GM12878 (cell line): ENCODE measurements at regions not wholly inside any gene's neighbourhood (a gene's known extent, or its start where the extent isn't known, plus 50 kb on each side); places are given as distances from the start of the nearest gene placed in this dataset.

Source experiments
- ATAC-seq: fragments of 200-7000 bp; cut with Tn5 transposase; 3 replicates; pipeline ENCODE4 v1.9.1; 2020; ENCODE audit warnings: mild to moderate bottlenecking, moderate library complexity
- BruUV-seq: library from RNA; stranded (reverse); fragments of 400-500 nt; replicated peaks from 2 replicates; lab custom pipeline; 2021; lab: Mats Ljungman, UMichigan
- CTCF ChIA-PET: fragments of 300-600 bp; sonication (Branson Sonifier 250); formaldehyde crosslinking; extraction: SDS; loops from one replicate; lab custom pipeline; 2021; ENCODE audit warnings: inconsistent platforms; lab: Yijun Ruan, JAX
- POLR2A ChIA-PET: fragments of 350-600 bp; formaldehyde crosslinking; extraction: SDS; loops from one replicate; lab custom pipeline; 2021; ENCODE audit warnings: inconsistent platforms; lab: Charles Lee
- RAD21 ChIA-PET: fragments of 300-600 bp; sonication (Branson Sonifier 250); formaldehyde crosslinking; loops from one replicate; lab custom pipeline; 2023; ENCODE audit warnings: antibody characterized with exemption; ENCODE audit not compliant: unreplicated experiment; lab: Charles Lee
- SMC1A ChIA-PET: fragments of 300-600 bp; sonication (Branson Sonifier 250); formaldehyde crosslinking; loops from one replicate; lab custom pipeline; 2023; ENCODE audit not compliant: unreplicated experiment, uncharacterized antibody; lab: Charles Lee
- DNase-seq: peaks from one replicate; pipeline ENCODE4 v3.0.0-alpha.2; 2011; ENCODE audit warnings: low read depth, low spot score
- FAIRE-seq: peaks from 3 replicates; lab custom pipeline; 2011; peaks lifted over from hg19 to GRCh38; lab: Jason Lieb, UNC
- H2AFZ ChIP-seq: 2 replicates; pipeline ENCODE4 v1.6.0; 2011; ENCODE audit warnings: low read depth, low read length, control low read depth; ENCODE audit not compliant: control insufficient read depth
- H3K27ac ChIP-seq: 2 replicates; pipeline ENCODE4 v1.5.1; 2011; ENCODE audit warnings: control low read depth; ENCODE audit not compliant: control insufficient read depth, insufficient read depth
- H3K27me3 ChIP-seq, 2 experiments: replicated peaks in 1 of 2; 2 replicates each; pipeline versions ENCODE4 v1.6.0 to v1.6.1; 2011; ENCODE audit warnings: low read length in 1 of 2; ENCODE audit not compliant: control insufficient read depth in 2 of 2, insufficient read depth in 2 of 2
- H3K36me3 ChIP-seq, 2 experiments: 2 replicates each; pipeline ENCODE4 v1.5.1; 2011; ENCODE audit warnings: low read length in 1 of 2; ENCODE audit not compliant: control insufficient read depth in 2 of 2, insufficient read depth in 2 of 2
- H3K4me1 ChIP-seq: 2 replicates; pipeline ENCODE4 v1.6.1; 2011; ENCODE audit warnings: mild to moderate bottlenecking, low read length, moderate library complexity, mixed read lengths; ENCODE audit not compliant: control insufficient read depth, insufficient read depth
- H3K4me2 ChIP-seq: 2 replicates; pipeline ENCODE4 v1.6.0; 2011; ENCODE audit warnings: control low read depth; ENCODE audit not compliant: control insufficient read depth, insufficient read depth
- H3K4me3 ChIP-seq: fragments of 200-600 bp; sonication (generic); 2 replicates; pipeline ENCODE4 v1.5.1; 2016
- H3K79me2 ChIP-seq: 2 replicates; pipeline ENCODE4 v1.6.0; 2011; ENCODE audit warnings: low read length; ENCODE audit not compliant: control insufficient read depth, insufficient read depth
- H3K9ac ChIP-seq: 2 replicates; pipeline ENCODE4 v1.8.0; 2011; ENCODE audit warnings: low read length, control low read depth, mixed read lengths; ENCODE audit not compliant: control insufficient read depth, insufficient read depth
- H3K9me3 ChIP-seq: replicated peaks from 3 replicates; pipeline ENCODE4 v1.5.1; 2011; ENCODE audit warnings: mild to moderate bottlenecking, low read length; ENCODE audit not compliant: control insufficient read depth, insufficient read depth
- H4K20me1 ChIP-seq: 2 replicates; pipeline ENCODE4 v1.6.0; 2011; ENCODE audit not compliant: control insufficient read depth, insufficient read depth
- EGR1 ChIP-seq, 2 experiments: IDR thresholded peaks; 1 replicate in 1 of 2; 2 replicates in 1 of 2; pipeline ENCODE4 v1.6.1; 2011 to 2012; ENCODE audit warnings: low read depth in 2 of 2, low read length in 2 of 2, borderline replicate concordance in 1 of 2, mild to moderate bottlenecking in 1 of 2, moderate library complexity in 1 of 2
- NFXL1 ChIP-seq: fragments of 450-650 bp; IDR thresholded peaks from 2 replicates; pipeline ENCODE4 v1.6.1; 2017; ENCODE audit warnings: antibody characterized with exemption, mild to moderate bottlenecking, borderline replicate concordance
- NR2C1 ChIP-seq: fragments of 450-650 bp; IDR thresholded peaks from 2 replicates; pipeline ENCODE4 v1.6.1; 2017; ENCODE audit warnings: antibody characterized with exemption, mild to moderate bottlenecking, moderate library complexity
- RUNX3 ChIP-seq: IDR thresholded peaks from 2 replicates; pipeline ENCODE4 v1.6.1; 2012; ENCODE audit warnings: low read length, inconsistent platforms
- STAT1 ChIP-seq: fragments of 450-650 bp; conservative IDR thresholded peaks from 2 replicates; pipeline ENCODE4 v1.6.1; 2014; ENCODE audit warnings: antibody characterized with exemption, mild to moderate bottlenecking
- SUPT20H ChIP-seq: IDR thresholded peaks from 2 replicates; pipeline ENCODE4 v1.6.1; 2011; ENCODE audit warnings: low read depth, mild to moderate bottlenecking, low read length, moderate library complexity, borderline replicate concordance; ENCODE audit not compliant: control insufficient read depth
- WGBS: methylation state at CpG from one replicate; pipeline ENCODE4 v1.1.6; 2016; ENCODE audit warnings: low lambda C conversion rate; ENCODE audit not compliant: insufficient replicate concordance, insufficient coverage; ENCODE audit errors: missing lambda C conversion rate; 5-methylcytosine and 5-hydroxymethylcytosine counted together
- in situ Hi-C: fragments of 300-500 bp; cut with MboI; formaldehyde crosslinking; loops from 9 replicates; pipeline ENCODE4 v1.14.3; 2018; ENCODE audit warnings: mixed read lengths
- intact Hi-C: fragments of 100-400 bp; cut with micrococcal nuclease; formaldehyde crosslinking; loops from one replicate; pipeline ENCODE4 v1.14.2; 2022; ENCODE audit not compliant: unreplicated experiment
- TF ChIP-seq, protein P1 (sequence below): fragments of 150-350 bp; IDR thresholded peaks from 2 replicates; pipeline ENCODE4 v1.6.1; 2014; ENCODE audit warnings: mild to moderate bottlenecking, low read depth, low read length
- TF ChIP-seq, protein P2 (sequence below): IDR thresholded peaks from 2 replicates; pipeline ENCODE4 v1.6.1; 2012; ENCODE audit warnings: low read depth, low read length, improper control_type of control experiment
- TF ChIP-seq, protein P3 (sequence below): fragments of 450-650 bp; formaldehyde crosslinking; IDR thresholded peaks from 2 replicates; pipeline ENCODE4 v1.5.0; 2022; ENCODE audit warnings: mild to moderate bottlenecking, missing genetic modification characterization

DNA sequence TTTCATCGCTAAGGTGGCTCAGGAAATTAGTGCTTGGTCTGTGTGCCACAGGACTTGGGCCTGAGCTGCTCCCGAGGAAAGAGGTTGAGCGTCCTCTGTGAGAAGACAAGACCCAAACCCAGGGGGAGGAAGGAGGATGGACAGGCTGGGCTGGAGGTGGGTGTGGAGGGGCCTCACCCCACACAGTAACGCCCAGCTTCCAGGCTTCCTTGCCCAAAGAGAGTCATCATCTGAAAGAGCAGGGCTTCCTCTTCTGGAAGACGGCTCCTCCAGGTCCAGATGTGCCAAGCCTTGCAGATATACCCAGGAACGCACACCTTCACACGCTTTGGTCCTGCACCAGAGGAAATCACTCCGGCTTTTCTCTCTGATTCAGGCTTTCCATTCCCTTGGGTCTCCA, 127.8 kb upstream of the MGMT start (continued):
- TF ChIP-seq, protein P1, sequence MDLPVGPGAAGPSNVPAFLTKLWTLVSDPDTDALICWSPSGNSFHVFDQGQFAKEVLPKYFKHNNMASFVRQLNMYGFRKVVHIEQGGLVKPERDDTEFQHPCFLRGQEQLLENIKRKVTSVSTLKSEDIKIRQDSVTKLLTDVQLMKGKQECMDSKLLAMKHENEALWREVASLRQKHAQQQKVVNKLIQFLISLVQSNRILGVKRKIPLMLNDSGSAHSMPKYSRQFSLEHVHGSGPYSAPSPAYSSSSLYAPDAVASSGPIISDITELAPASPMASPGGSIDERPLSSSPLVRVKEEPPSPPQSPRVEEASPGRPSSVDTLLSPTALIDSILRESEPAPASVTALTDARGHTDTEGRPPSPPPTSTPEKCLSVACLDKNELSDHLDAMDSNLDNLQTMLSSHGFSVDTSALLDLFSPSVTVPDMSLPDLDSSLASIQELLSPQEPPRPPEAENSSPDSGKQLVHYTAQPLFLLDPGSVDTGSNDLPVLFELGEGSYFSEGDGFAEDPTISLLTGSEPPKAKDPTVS = no peak
- TF ChIP-seq RUNX3 (no peak), STAT1 (no peak)

DNA sequence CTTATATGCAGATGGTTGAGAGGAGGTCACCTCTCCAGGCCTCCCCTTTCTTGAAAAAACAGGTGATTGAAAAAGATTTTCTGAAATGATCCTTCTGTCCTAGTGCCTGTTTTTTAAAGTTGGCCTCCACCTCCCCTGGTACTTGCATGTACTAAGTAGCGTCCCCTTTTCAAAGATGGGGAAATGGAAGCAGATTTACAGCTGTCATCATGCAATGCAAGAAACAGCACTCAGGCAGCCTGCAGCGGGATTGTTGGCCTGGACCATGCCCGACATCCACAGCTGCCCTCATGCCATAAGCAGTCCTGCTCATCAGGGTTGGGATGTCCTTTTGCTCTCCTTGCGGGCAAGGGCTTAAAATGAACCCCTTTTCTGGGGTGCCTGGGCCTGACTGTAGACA, 127.2 kb upstream of the MGMT start:
- no peaks in the 10 kb centered on the region for H4K20me1 ChIP-seq
- RAD21 ChIA-PET = no interaction called here
- no peak overlapping the region for H3K27ac ChIP-seq
- intact Hi-C loops = no loop called here
- CTCF ChIA-PET = no interaction called here
- no peak overlapping the region for H3K4me3 ChIP-seq
- no peak for ATAC-seq
- BruUV-seq = no TSS peak
- POLR2A ChIA-PET = no interaction called here
- no peaks in the 10 kb centered on the region for H3K9me3 ChIP-seq
- FAIRE-seq = no peak
- in situ Hi-C loops = no loop called here
- DNase-seq = no peak
- SMC1A ChIA-PET = no interaction called here
- H3K79me2 ChIP-seq = no peaks in the 10 kb centered on the region
- H3K9ac ChIP-seq = no peak overlapping the region
- no peak overlapping the region for H3K4me2 ChIP-seq
- TF ChIP-seq NR2C1 = no peak
- H3K36me3 ChIP-seq = no peaks in the 10 kb centered on the region
- 20% methylated on average over 4 of the region's 4 CpGs for WGBS
- H2AFZ ChIP-seq = no peak overlapping the region
- H3K4me1 ChIP-seq = no peaks in the 10 kb centered on the region
- no peaks in the 10 kb centered on the region; a peak in 1 of 4 replicates for H3K27me3 ChIP-seq

DNA sequence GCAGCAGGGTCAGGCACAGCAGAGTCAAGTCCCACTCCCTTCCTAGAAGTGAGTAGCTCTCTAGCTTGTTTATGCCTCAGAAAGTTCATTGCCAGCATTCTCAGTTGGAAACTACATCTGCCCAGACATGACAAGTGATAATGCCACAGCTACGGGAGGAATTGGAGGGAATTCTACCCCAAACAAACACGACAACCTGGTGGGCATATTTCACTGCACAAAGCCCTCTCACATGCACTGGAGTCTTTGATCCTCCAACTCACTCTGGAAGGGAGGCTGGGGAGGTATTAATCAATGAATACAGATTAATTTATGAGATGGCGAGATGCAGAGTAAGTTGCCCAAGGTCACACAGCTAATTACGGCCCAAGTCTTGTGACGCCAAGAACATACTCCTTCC, 126.0 kb upstream of the MGMT start:
- WGBS = 3% methylated on average over 5 of the region's 5 CpGs
- Histone ChIP-seq H3K4me1 (no peaks in the 10 kb centered on the region), H3K27ac (no peak overlapping the region), H3K9ac (no peak overlapping the region), H3K4me3 (no peak overlapping the region), H3K27me3 (no peaks in the 10 kb centered on the region; a peak in 1 of 4 replicates), H4K20me1 (no peaks in the 10 kb centered on the region), H3K4me2 (no peak overlapping the region), H3K79me2 (no peaks in the 10 kb centered on the region), H3K36me3 (no peaks in the 10 kb centered on the region), H2AFZ (no peak overlapping the region), H3K9me3 (no peaks in the 10 kb centered on the region)
- FAIRE-seq (no peak), DNase-seq (no peak), ATAC-seq (no peak)
- POLR2A ChIA-PET = no interaction called here
- RAD21 ChIA-PET = no interaction called here
- CTCF ChIA-PET = no interaction called here
- BruUV-seq = no TSS peak
- in situ Hi-C loops (no loop called here), intact Hi-C loops (no loop called here)
- SMC1A ChIA-PET = no interaction called here
- TF ChIP-seq SUPT20H (no peak), NFXL1 (no peak), EGR1 (IDR thresholded peaks at IDR 0.05; ENCODE audit: borderline replicate concordance in 1 of 2, low read depth in 2 of 2, low read length in 2 of 2) (no peak)
- TF ChIP-seq, protein P2, sequence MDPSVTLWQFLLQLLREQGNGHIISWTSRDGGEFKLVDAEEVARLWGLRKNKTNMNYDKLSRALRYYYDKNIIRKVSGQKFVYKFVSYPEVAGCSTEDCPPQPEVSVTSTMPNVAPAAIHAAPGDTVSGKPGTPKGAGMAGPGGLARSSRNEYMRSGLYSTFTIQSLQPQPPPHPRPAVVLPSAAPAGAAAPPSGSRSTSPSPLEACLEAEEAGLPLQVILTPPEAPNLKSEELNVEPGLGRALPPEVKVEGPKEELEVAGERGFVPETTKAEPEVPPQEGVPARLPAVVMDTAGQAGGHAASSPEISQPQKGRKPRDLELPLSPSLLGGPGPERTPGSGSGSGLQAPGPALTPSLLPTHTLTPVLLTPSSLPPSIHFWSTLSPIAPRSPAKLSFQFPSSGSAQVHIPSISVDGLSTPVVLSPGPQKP = no peak
- TF ChIP-seq, protein P3, sequence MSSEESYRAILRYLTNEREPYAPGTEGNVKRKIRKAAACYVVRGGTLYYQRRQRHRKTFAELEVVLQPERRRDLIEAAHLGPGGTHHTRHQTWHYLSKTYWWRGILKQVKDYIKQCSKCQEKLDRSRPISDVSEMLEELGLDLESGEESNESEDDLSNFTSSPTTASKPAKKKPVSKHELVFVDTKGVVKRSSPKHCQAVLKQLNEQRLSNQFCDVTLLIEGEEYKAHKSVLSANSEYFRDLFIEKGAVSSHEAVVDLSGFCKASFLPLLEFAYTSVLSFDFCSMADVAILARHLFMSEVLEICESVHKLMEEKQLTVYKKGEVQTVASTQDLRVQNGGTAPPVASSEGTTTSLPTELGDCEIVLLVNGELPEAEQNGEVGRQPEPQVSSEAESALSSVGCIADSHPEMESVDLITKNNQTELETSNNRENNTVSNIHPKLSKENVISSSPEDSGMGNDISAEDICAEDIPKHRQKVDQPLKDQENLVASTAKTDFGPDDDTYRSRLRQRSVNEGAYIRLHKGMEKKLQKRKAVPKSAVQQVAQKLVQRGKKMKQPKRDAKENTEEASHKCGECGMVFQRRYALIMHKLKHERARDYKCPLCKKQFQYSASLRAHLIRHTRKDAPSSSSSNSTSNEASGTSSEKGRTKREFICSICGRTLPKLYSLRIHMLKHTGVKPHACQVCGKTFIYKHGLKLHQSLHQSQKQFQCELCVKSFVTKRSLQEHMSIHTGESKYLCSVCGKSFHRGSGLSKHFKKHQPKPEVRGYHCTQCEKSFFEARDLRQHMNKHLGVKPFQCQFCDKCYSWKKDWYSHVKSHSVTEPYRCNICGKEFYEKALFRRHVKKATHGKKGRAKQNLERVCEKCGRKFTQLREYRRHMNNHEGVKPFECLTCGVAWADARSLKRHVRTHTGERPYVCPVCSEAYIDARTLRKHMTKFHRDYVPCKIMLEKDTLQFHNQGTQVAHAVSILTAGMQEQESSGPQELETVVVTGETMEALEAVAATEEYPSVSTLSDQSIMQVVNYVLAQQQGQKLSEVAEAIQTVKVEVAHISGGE (CRISPR knock-in tag) = no peak
